ENCODE measurements at regions not wholly inside any gene's neighbourhood (a gene's known extent, or its start where the extent isn't known, plus 50 kb on each side); places are given as distances from the start of the nearest gene placed in this dataset.

- no peak overlapping the region for H3K27ac Mint-ChIP-seq
- H3K27me3 Mint-ChIP-seq: peaks cover 5% of the 10 kb centered on the region
- intact Hi-C loops (cut with micrococcal nuclease): no loop called here
- H3K36me3 Mint-ChIP-seq (ENCODE audit: low read depth): no peaks in the 10 kb centered on the region
- no peaks in the 10 kb centered on the region for H3K4me1 Mint-ChIP-seq
- H3K4me3 Mint-ChIP-seq: no peak overlapping the region
- no peaks in the 10 kb centered on the region for H3K9me3 Mint-ChIP-seq
- no peak for DNase-seq
Measured at GRCh38 chr16:26901196-26901861, 165.4 kb upstream of the C16orf82 start.

GRCh38 chr16:26901983-26902382 is 164.7 kb upstream of the C16orf82 start:
- no peak for DNase-seq
- Mint-ChIP-seq H3K36me3 (ENCODE audit: low read depth) (no peaks in the 10 kb centered on the region), H3K9me3 (no peaks in the 10 kb centered on the region), H3K27me3 (peaks cover 2% of the 10 kb centered on the region), H3K27ac (no peak overlapping the region), H3K4me3 (no peak overlapping the region), H3K4me1 (no peaks in the 10 kb centered on the region)
- intact Hi-C loops (cut with micrococcal nuclease): no loop called here

- intact Hi-C loops (cut with micrococcal nuclease): no loop called here
- no peak overlapping the region for H3K4me3 Mint-ChIP-seq
- no peaks in the 10 kb centered on the region for H3K36me3 Mint-ChIP-seq (ENCODE audit: low read depth)
- no peaks in the 10 kb centered on the region for H3K9me3 Mint-ChIP-seq
- no peaks in the 10 kb centered on the region for H3K4me1 Mint-ChIP-seq
- no peaks in the 10 kb centered on the region for H3K27me3 Mint-ChIP-seq
- H3K27ac Mint-ChIP-seq: no peak overlapping the region
- DNase-seq: no peak
Measured at GRCh38 chr16:26905336-26905735, 161.4 kb upstream of the C16orf82 start.

GRCh38 chr16:26909623-26910022 is 157.1 kb upstream of the C16orf82 start:
- Mint-ChIP-seq H3K9me3 (no peaks in the 10 kb centered on the region), H3K36me3 (ENCODE audit: low read depth) (no peaks in the 10 kb centered on the region), H3K27me3 (peaks cover 1% of the 10 kb centered on the region), H3K4me1 (no peaks in the 10 kb centered on the region), H3K4me3 (no peak overlapping the region), H3K27ac (no peak overlapping the region)
- DNase-seq: no peak
- intact Hi-C loops (cut with micrococcal nuclease): no loop called here

- Mint-ChIP-seq H3K36me3 (ENCODE audit: low read depth) (no peaks in the 10 kb centered on the region), H3K27ac (no peak overlapping the region), H3K4me3 (no peak overlapping the region), H3K9me3 (no peaks in the 10 kb centered on the region), H3K27me3 (peaks cover 1% of the 10 kb centered on the region), H3K4me1 (no peaks in the 10 kb centered on the region)
- intact Hi-C loops (cut with micrococcal nuclease): no loop called here
- DNase-seq: no peak
Measured at GRCh38 chr16:26911436-26911835, 155.3 kb upstream of the C16orf82 start.

GRCh38 chr16:26913851-26914250 is 152.9 kb upstream of the C16orf82 start:
- DNase-seq: no peak
- Mint-ChIP-seq H3K4me3 (no peak overlapping the region), H3K4me1 (no peaks in the 10 kb centered on the region), H3K36me3 (ENCODE audit: low read depth) (no peaks in the 10 kb centered on the region), H3K27ac (no peak overlapping the region), H3K27me3 (peaks cover 1% of the 10 kb centered on the region), H3K9me3 (no peaks in the 10 kb centered on the region)
- intact Hi-C loops (cut with micrococcal nuclease): no loop called here

- H3K27ac Mint-ChIP-seq: no peak overlapping the region
- no peak for DNase-seq
- intact Hi-C loops (cut with micrococcal nuclease): no loop called here
- H3K27me3 Mint-ChIP-seq: no peaks in the 10 kb centered on the region
- no peak overlapping the region for H3K4me3 Mint-ChIP-seq
- H3K9me3 Mint-ChIP-seq: peaks cover 3% of the 10 kb centered on the region
- no peaks in the 10 kb centered on the region for H3K36me3 Mint-ChIP-seq (ENCODE audit: low read depth)
- H3K4me1 Mint-ChIP-seq: no peaks in the 10 kb centered on the region
Measured at GRCh38 chr16:26930786-26931581, 135.7 kb upstream of the C16orf82 start.

- Mint-ChIP-seq H3K9me3 (no peaks in the 10 kb centered on the region), H3K27ac (no peak overlapping the region), H3K4me1 (no peaks in the 10 kb centered on the region), H3K4me3 (no peak overlapping the region), H3K36me3 (ENCODE audit: low read depth) (no peaks in the 10 kb centered on the region), H3K27me3 (peaks cover 7% of the 10 kb centered on the region)
- intact Hi-C loops (cut with micrococcal nuclease): no loop called here
- DNase-seq: no peak
Measured at GRCh38 chr16:26950636-26951035, 116.1 kb upstream of the C16orf82 start.

- intact Hi-C loops (cut with micrococcal nuclease): no loop called here
- Mint-ChIP-seq H3K27me3 (peaks cover 7% of the 10 kb centered on the region), H3K36me3 (ENCODE audit: low read depth) (no peaks in the 10 kb centered on the region), H3K27ac (no peak overlapping the region), H3K4me3 (no peak overlapping the region), H3K4me1 (no peaks in the 10 kb centered on the region), H3K9me3 (no peaks in the 10 kb centered on the region)
- no peak for DNase-seq
Measured at GRCh38 chr16:26951950-26952349, 114.8 kb upstream of the C16orf82 start.

- H3K27ac Mint-ChIP-seq: no peak overlapping the region
Measured at GRCh38 chr16:26952411-26952810, 114.3 kb upstream of the C16orf82 start.

GRCh38 chr16:26957283-26957859 is 109.4 kb upstream of the C16orf82 start:
- Mint-ChIP-seq H3K36me3 (ENCODE audit: low read depth) (no peaks in the 10 kb centered on the region), H3K4me1 (no peaks in the 10 kb centered on the region)

More at GRCh38 chr16:26952411-26952810, 114.3 kb upstream of the C16orf82 start:
- DNase-seq: no peak
- Mint-ChIP-seq H3K36me3 (ENCODE audit: low read depth) (no peaks in the 10 kb centered on the region), H3K4me1 (no peaks in the 10 kb centered on the region), H3K4me3 (no peak overlapping the region), H3K27me3 (peaks cover 7% of the 10 kb centered on the region), H3K9me3 (no peaks in the 10 kb centered on the region)
- intact Hi-C loops (cut with micrococcal nuclease): no loop called here

GRCh38 chr16:26959416-26960009 is 107.2 kb upstream of the C16orf82 start:
- H3K27me3 Mint-ChIP-seq: no peaks in the 10 kb centered on the region
- intact Hi-C loops (cut with micrococcal nuclease): loop anchor here (5.0 kb wide), 1 partner anchor 498 kb away; no protein-coding TSS in a partner anchor
- H3K4me3 Mint-ChIP-seq: no peak overlapping the region
- no peaks in the 10 kb centered on the region for H3K36me3 Mint-ChIP-seq (ENCODE audit: low read depth)
- H3K27ac Mint-ChIP-seq: no peak overlapping the region
- DNase-seq: no peak
- H3K9me3 Mint-ChIP-seq: no peaks in the 10 kb centered on the region
- H3K4me1 Mint-ChIP-seq: no peaks in the 10 kb centered on the region

More at GRCh38 chr16:26957283-26957859, 109.4 kb upstream of the C16orf82 start:
- intact Hi-C loops (cut with micrococcal nuclease): no loop called here
- DNase-seq: no peak
- H3K27me3 Mint-ChIP-seq: peaks cover 1% of the 10 kb centered on the region
- no peak overlapping the region for H3K4me3 Mint-ChIP-seq
- no peaks in the 10 kb centered on the region for H3K9me3 Mint-ChIP-seq
- H3K27ac Mint-ChIP-seq: no peak overlapping the region

- Mint-ChIP-seq H3K9me3 (no peaks in the 10 kb centered on the region), H3K36me3 (ENCODE audit: low read depth) (no peaks in the 10 kb centered on the region), H3K4me1 (no peaks in the 10 kb centered on the region), H3K27me3 (peaks cover 1% of the 10 kb centered on the region), H3K4me3 (no peak overlapping the region), H3K27ac (no peak overlapping the region)
- no peak for DNase-seq
- intact Hi-C loops (cut with micrococcal nuclease): loop anchor here (5.0 kb wide), 1 partner anchor 496 kb away; no protein-coding TSS in a partner anchor
Measured at GRCh38 chr16:26961459-26961858, 105.3 kb upstream of the C16orf82 start.

- DNase-seq: peak; percentile 66
- no peaks in the 10 kb centered on the region for H3K4me1 Mint-ChIP-seq
- intact Hi-C loops (cut with micrococcal nuclease): loop anchor here (5.0 kb wide), 1 partner anchor 494 kb away; no protein-coding TSS in a partner anchor
- H3K9me3 Mint-ChIP-seq: no peaks in the 10 kb centered on the region
- peaks cover 1% of the 10 kb centered on the region for H3K27me3 Mint-ChIP-seq
- H3K4me3 Mint-ChIP-seq: no peak overlapping the region
- H3K27ac Mint-ChIP-seq: no peak overlapping the region
- no peaks in the 10 kb centered on the region for H3K36me3 Mint-ChIP-seq (ENCODE audit: low read depth)
Measured at GRCh38 chr16:26963109-26963508, 103.6 kb upstream of the C16orf82 start.

Data from activated CD4-positive, alpha-beta T cell treated with anti-CD3 and anti-CD28 coated beads, Interleukin-2, amount 10 ng/mL, durations not matched to agents 24 days and 14 days (primary cell).